Stimulated activated CD4-positive, alpha-beta T cell treated with anti-CD3 and anti-CD28 coated beads, TNF-alpha, amount 100 ng/mL, for 48 hours (primary cell): ENCODE measurements at regions not wholly inside any gene's neighbourhood (a gene's known extent, or its start where the extent isn't known, plus 50 kb on each side); places are given as distances from the start of the nearest gene placed in this dataset.

Source experiments
- DNase-seq, 3 donors: peaks; one replicate each; pipeline ENCODE4 v3.0.0-alpha.2; 2020; ENCODE audit warnings: low read depth in 3 of 3

DNA sequence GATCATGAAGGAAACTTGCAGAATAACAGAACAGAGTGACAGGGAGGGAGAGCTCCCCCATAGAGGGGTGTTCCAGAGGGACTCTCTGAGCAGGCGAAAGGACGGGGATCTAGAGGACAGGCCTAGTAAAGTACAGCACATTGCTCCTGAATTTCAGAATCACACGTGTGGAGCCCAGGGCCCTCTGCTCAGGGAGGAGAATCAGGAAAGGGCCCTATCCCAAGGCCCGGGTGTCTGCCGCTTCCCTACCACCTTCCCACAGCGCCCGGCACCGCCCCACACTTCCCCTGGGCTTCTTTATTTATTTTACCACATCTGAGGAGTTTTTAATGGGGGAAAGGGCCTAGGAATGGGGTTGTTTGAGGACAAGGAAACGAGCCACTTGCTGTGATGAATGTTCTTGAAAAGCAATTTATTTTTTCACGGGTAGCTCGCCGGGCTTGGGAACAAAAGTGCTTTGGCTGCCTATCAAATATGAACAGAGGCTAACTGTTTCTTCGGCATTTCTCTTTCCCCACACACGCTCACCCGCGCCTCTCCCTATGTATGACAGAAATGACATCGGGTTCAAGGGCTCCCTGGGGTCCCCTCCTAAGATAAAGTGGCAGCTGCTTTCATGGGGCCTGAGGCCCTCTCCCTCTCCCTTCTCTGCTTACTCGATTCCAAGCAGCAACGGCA lies 79.3 kb upstream of the GLI2 start:
- no peak for DNase-seq

DNA sequence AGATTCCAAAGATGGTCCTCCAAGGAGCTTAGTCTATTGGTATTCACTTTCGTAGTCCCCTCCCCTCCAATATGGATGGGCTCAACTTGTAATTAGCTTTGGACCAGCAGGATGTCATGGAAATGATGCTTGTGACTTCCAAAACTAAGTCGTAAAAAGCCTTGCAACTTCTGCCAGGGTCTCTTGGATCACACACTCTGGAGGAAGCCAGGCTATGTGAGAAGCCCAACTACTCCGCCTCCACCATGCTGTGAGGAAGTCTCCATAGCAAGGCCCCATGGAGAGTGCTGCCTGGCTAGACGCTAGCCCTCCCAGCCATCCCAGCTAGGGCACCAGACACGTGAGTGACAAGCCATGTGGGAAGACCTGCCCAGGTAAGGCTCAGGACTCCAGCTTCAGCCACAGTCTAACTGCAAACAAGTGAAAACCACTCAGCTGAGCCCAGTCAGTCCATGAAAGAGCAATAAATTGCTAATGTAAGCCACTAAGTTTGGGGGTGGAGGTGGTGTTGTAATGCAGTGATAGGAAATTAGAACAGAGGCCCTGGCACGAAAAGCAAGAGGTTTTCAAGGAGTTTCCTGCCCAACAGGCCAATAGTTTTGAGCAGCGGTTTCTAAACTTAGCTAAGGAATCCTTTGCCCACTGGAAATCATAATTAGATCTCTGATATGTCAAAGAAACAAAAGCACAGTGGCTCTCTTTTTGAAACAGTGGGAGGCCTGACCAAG lies 77.5 kb upstream of the GLI2 start:
- no peak for DNase-seq

DNA sequence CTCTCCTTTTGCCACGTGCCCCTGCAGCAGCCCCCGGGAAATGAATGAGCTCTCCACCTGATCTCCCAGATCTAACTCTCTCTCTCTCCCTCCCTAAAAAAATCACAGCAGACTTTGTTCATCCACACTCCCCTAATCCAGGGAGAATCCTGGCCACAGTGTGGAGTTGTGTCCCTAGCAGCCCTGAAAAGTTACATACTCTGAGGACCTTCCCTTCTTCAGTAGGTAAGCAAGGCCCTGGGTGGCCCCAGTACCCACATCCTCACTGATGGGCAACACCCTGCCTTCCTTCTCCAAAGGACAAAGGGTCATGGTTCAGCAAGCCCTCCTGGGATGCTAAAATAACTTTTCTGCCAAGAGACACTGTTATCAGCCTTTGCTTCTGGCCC lies 76.9 kb upstream of the GLI2 start:
- DNase-seq, result no peak

DNA sequence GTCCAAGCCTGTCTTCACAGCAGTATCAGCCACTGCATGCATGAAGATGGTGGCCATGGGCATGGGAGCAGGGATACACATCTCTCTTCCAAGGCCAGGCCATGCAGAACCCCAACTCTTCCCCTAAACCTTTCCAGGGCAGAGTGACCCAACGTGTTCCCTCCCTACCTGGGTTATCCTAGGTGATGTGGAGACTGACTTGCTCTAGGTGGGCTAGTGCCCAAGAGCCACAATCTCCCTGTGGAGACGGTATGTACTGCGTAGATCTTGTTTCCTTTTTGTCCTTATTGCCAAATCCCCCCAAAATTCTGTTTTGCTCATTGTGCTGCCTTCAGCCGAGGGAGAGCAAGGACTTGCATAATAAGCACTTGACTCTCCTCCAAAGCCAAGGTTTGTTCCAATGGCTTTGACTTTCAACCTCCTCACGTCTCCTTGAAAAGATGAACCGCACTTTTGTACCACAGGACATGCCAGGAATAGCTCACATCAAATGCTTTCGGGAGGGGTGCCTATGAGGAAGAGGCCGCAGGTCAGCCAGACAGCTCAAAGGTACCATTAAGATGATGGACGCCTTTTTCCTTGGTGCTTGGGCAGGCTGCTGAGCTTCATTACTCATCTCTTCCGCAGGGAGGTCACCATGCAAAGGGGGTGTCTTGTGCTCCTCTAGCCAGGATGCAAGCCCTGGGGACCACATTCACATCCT lies 76.2 kb upstream of the GLI2 start:
- no peak for DNase-seq

DNA sequence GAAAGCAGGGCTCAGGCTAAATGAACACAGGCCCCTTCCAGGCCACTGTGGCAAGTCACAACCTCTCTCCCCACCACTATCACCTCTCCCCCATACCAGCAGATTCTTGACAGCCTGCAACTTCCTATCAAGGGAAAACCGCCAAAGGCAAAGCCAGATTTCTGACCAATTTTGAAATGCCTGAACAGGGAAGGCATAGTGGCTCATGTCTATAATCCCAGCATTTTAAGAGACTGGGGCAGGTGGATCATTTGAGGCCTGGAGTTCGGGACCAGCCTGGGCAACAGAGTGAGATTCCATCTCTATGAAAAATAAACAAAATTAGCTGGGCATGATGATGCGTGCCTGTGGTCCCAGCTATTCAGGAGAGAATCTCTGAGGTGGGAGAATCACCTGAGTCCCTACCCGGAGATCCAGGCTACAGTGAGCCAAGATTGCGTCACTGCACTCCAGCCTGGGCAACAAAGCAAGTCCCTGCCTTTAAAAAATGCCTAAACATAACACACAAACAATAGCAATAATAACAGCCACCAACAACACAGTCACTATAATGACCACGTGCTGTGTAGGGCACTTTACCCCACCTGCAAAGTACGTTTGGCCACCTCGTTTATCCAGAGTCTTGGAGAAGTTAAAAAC lies 75.5 kb upstream of the GLI2 start:
- no peak for DNase-seq

DNA sequence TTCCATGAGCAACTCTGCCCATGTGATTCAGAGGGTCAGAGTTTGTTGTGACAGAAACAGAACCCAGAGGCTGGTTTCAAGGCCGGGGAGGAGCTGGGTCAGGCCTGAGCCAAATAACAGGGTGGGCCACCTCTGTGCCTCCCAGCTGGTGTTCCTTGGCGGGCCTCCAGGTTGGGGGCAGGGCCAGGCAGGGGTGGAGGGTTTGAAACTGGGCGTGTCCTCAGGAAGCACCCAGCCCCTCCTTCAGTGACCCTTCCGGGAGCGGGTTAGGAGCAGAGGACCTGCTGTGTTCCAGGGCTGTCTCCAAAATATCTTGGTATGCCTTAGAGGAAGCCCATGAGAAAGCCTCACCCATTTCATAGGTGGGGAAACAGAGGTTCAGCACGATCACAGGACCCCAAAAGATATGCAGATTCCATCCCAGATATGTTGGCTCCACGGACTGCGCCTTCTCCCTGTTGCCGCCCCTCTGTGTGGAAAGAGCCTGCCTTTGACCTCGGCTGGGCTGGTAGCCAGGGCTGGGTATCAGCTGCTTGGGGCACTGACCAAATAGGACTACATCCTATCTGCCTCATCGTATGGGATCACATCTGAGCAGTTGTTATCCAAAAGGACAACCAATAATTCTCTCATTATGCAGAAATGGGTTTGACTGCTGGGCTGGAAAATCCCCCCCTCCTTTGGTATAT lies 74.8 kb upstream of the GLI2 start:
- no peak for DNase-seq

DNA sequence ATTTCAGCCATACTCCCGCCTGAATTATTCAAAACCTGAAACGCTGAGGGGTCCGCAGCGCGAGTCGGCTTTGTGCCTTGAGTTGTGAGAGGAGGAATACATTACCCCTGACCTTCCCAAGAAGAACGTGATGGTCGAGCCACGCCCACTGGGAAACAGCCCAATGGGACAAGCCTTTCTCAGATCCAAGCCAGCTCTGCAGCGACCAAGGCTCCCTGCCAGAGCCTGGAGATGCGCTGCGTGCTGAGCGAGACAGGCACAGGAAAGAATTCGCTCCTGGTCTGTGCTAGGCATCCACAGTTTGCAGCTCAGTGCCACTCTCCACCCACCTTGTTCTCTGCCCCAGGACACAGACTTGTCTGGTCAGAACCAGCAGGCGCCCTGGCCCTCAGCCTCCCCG lies 74.1 kb upstream of the GLI2 start:
- DNase-seq, result no peak

DNA sequence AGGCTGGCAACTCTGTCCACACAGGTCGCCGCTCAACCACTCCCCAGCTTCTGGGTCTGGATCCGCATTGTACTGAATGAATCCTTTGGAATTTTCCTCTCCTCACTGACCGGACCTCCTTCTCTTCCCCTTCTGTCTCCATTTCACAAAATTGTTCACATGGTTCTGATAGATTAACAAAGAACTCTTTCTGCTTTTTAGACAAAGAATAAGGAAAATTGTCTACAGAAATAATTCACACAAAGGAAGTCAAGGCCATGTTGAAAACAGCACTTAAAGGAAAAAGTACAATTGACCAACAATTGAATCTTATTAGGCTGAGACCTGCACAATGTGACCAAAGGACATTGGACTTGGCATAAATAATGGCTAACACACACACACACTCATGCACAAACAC lies 73.6 kb upstream of the GLI2 start:
- DNase-seq, result no peak

DNA sequence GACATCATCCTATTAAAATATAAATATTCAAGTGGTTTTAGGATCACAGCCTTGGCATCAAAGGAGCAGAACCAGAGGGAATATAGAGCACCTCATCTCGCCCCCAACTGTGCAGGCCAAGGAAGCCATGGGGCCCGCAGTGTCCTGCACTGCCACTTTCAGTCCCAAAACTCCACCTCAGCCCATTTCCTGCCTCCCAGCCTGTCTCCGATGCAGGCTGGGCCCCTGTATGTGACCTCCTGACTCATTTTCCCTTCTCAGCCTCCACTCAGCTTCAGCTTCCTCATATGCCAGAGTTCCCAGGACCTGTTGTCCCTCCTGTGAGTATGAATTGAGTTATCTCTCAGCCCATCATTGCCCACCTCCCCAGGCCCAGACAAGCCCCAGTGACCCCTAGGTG lies 72.9 kb upstream of the GLI2 start:
- DNase-seq, result no peak

DNA sequence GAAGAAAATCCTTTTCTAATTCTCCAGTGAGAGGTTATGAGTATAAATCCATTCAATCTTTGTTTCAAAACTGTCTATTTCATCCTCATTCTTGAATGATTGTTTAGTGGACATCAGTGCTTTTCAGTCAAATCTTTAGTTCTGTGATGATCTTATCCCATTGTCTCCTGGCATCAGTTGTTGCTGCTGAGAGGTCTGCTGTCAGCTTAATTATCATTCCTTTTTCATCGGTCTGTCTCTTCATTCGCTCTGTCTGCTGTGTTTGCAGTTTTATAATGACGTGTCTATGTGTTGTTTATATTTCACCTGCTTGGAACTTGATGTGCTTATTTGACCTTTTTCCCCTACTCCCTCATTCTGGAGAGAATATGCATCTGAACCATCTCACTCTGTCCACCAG lies 69.2 kb upstream of the GLI2 start:
- no peak for DNase-seq

DNA sequence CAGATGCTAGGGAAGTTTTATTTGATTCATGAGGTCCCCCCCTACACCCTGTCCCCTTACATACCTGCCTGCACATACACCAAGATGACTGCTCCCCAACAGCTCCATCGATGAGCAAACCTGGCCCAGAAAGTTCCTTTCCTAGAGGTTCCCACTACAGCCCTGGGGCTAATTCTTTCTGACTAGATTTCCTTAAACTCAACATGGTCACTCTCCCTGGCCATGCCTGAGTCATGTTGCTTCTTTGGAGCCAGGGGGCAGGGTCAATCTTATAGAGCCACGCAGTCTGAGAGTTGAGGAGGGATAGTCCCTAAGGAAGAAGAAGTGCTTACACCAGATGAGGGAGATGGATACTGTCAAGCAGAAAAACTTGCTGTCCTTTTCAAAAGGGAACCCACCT lies 67.7 kb upstream of the GLI2 start:
- no peak for DNase-seq

DNA sequence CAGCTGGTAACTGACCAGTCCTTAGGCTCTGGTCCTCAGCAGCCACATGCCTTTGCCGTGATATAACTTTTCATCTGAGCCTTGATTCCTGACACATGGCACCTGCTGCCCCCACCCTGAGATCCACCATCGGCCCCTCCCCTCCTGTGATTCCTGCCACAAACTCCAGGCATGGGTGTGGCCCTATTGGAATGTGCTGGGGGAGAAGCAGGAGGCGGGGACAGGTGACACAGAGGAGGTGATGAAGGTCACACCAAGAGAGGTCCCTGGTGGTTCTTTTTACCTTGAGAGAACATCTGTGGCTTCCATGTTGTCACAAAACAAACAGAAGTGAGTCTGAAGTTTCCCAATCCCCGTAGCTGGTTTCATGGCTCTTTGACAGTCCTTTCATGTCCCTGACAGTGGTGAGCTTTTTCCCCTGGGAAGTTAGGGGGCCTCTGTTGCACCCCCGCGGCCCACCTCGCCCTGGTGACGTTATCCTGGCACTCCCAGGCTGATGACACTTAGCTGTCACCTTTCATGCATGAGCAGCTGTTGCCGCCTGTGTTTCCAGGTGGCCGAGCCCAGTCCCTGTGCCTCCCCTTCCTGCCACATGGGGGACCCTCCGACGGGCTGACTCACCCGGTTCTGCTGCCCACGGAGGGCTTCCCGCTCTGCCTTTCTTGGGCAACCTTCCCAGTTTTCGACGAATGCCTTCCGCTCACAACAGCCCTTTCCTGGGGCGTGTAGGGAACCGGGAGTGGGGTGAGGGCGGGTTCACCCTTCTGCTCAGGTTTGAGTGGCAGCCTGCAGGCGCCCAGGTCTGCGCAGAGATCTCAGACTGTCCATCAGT lies 66.3 kb upstream of the GLI2 start:
- DNase-seq, result no peak

DNA sequence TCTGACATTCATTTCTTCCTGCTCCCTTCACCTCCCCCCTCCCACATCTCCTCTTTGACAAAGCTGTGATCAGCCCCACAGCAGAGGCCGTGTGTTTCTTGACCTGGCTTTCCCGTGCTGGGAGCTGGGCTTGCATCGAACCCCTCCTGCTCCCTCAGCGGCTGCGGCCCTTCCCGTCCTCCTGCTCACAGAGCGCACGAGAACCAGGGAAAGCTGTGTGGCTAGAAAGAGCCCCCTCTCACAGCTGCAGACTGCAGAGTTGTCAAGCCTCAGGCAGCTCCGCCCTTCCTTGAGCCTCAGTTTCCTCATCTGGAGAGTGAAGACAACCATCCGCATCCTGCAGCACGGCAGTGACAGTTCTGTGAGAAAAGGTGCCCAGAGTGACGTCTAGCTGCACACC lies 65.7 kb upstream of the GLI2 start:
- no peak for DNase-seq

DNA sequence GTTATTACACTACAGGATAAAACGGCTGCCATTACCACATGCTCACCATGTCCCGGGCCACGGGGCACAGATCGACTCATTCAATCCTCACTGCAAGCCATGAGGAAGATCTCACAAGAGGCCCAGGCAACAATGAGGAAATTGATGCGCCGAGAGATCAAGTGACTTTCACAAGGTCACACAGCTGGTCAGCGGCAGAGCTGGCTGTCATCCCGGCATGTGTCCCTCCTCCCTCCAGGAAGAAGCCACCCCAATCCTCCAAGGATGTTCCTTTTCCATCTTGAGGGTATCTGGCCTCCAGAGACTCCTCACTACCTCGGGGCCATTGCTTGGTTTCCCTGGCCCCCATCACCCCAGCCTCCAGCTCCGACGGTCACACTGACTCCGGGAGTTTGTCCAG lies 65.3 kb upstream of the GLI2 start:
- DNase-seq, result no peak

DNA sequence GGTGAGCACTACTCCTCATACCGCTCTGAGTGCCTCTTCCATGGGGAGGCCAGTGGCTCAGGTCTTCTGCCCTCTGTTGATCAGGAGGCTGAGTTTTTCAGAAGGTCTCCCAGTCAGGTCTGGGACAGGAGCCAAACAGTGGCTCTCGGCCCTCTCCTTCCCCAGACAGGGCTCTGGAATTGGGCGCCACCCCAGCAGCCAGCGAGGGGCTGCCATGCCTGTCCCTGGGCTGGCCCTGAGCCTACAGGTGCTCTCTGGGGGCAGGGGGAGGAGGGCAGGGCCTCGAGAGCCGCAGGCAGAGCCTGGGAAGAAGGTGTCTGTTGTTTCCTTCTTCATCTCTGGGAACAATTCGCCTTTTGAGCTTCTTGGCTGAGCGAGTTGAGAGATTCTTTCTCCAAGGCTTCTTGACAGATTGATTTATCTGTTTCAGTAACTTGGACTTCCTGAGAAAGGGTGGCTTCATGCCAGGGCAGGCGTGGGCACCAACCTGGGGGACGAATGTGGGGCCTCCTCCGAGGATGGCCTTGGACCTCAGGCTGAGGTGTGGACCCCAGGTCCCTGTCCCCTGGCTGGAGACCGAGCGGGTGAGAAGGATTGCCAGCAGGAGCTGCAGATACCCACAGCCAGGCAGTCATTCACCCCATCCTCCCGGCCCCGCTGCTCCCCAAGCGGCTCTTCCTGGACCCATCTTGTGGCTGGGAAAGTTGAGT lies 64.7 kb upstream of the GLI2 start:
- no peak for DNase-seq

DNA sequence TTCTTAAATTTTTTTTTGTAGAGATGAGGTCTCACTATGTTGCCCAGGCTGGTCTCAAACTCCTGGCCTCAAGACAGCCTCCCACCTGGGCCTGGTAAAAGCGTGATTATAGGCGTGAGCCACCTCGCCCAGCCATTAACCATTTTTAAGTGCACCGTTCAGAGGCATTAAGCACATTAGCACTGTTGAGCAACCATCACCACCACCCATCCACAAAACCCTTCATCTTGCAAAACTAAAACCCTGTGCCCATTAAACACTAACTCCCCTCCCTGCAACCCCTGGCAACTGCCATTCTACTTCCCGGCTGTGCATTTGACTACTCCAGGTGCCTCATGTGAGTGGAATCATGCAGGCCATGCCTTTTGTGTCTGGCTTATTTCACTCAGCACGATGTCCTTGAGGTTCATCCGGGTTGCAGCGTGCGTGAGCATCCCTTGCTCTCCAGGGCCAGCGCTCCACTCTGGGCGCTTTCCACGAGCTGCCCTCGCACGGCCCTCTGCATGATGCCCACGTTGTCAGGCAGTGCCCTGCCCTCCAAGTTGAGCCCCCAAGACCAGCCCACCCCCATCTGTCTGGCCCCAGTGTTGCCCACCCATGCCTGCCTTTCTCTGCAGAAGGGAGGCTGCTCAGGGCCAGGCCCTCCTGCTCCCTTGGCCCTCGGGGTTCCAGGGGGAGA lies 63.0 kb upstream of the GLI2 start:
- no peak for DNase-seq

DNA sequence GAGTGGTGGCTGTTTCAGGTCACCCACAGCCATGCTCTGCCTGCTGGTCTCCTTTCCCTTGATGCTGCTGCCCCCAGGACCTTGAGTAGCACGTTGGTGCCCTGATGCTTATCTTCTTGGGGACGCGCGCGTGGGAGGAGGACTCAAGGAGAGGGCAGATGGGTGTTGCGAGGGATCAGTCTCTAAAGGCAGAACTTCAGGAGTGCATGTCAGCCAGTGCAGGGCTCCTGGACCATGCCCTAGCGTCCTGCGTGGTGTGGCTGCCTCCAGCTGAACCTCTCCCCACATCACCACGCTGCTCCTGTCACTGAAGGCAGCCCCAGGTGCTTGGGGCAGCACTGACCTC lies 62.5 kb upstream of the GLI2 start:
- DNase-seq, result no peak

DNA sequence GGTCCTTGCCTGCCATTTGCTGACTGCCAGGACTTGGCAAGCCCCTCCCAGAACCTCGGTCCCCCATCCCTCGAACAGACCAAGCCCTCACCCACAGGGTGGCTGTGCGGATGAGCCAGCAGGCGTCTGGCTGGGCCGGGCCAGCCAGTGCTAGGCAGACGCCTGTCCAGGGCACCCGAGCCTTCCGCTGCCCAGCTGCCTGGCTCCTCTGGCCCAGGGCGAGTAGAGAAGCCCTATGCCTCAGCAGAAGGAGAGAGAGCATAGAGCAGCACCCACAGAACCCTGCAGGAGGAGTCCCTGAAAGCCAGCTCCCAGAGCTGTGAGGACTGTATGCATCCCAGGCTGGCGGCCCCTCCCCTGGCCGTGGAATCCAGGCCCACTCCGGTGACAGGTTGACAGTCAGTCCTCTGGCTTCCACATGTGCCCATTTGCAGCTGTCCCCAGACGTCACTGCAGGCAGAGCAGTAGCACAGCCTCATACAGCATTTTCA lies 62.1 kb upstream of the GLI2 start:
- DNase-seq, result no peak

DNA sequence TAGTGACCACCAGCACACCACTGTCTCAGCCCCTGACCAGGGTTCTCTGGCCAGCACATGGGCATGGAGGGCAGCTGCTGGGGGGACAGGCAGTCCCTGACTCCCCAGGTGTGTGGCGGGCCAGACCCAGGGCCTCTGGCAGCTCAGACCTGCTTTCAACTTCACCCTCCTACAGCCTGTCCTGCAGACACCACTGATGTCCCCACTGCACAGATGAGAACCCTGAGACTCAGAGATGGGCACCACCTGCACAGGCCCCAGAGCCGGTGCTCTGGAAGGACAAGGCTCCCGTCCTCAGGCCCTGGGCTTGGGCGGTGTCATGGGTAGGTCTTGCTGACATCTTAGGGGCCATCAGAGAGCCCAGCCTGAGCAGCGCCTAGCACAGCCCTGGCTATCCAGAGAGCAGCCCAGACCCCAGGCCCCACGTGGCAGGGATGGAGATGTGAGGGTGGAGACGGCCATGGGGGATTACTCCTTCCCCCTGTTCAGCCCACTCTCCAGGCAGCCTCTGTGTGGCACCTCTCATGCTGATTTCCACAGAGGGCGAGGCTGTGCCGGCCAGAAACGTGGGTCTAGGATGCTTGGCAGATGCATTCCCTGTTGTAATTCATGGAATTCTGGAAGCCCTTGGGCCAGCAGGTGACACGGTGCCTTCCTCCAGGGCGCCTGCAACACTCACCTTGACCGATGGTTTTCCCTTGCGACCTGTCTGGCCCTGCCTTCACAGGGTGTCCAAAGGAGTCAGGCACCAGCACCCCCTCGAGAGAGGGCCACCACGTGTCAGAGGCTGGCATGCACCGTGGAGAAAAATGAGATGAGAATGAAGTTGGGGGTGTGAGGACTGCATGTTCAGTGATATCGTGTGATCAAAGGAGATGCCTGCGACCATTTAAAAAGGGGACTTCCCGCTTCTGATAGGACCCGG lies 61.2 kb upstream of the GLI2 start:
- no peak for DNase-seq
